ENCODE measurements at regions not wholly inside any gene's neighbourhood (a gene's known extent, or its start where the extent isn't known, plus 50 kb on each side); places are given as distances from the start of the nearest gene placed in this dataset.
"Not testable (repeated sequence)": the region's sequence is repeated elsewhere in the genome, so short reads cannot be mapped to it uniquely, and the experiment has no call there.

DNA sequence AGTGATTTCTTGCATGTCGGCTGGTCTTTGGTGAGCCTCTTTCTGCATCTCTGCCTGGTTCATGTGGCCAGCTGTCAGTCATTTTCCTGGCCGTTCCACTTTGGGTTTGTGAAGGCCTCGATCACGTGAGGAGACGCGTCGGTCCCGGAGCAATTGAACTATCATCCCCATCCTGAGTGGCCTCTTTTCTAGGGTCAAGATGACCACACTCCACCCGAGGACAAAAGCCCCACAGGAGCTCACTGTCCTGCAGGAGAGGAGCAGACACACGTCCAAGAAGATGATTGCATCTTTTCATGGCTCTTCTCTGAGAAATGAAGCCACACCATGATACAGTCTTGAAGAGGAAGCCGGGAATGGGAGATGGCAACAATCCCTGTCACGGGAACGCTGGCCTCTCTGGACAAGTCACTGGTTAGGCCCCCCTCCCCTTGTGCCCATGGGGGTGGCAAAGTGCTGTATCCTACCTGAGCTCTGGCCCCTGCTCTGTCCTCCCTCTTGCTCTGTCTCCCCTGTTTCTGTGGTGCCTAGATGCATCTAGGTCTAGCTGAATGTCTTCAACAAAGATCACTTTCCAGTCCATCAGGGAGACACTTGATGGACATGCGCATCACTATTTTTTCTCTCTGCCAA is 291.4 kb upstream of the ZNF337 start:
- not testable (repeated sequence) for H3K4me1 ChIP-seq (ENCODE audit: control insufficient read depth in 1 of 2, insufficient read depth in 2 of 2, low read length in 2 of 2); H2BK12ac ChIP-seq (ENCODE audit: low read length); H3K18ac ChIP-seq (ENCODE audit: low read length); H3K27ac ChIP-seq (ENCODE audit: low read depth, low read length); H3K79me2 ChIP-seq (ENCODE audit: control insufficient read depth, insufficient read depth, low read length, poor library complexity); H3K14ac ChIP-seq (ENCODE audit: low read length); H3K4ac ChIP-seq (ENCODE audit: low read depth, low read length); H3K9ac ChIP-seq (ENCODE audit: low read length); H3K79me1 ChIP-seq (ENCODE audit: low read length); H2AFZ ChIP-seq (ENCODE audit: insufficient read depth, low read length, poor library complexity); H2AK5ac ChIP-seq (ENCODE audit: low read length); H3K23ac ChIP-seq (ENCODE audit: low read length); H3K36me3 ChIP-seq (ENCODE audit: control insufficient read depth in 1 of 2, insufficient read depth in 2 of 2, low read length in 2 of 2); H2BK120ac ChIP-seq (ENCODE audit: insufficient read depth, low read length, poor library complexity); H4K91ac ChIP-seq (ENCODE audit: low read depth, low read length); DNase-seq; H2BK5ac ChIP-seq (ENCODE audit: low read depth, low read length, poor library complexity); H4K12ac ChIP-seq (ENCODE audit: low read depth, low read length); H3K4me3 ChIP-seq (ENCODE audit: low read depth, low read length); H4K8ac ChIP-seq (ENCODE audit: low read depth, low read length); H3K27me3 ChIP-seq (ENCODE audit: insufficient read depth, low read length); H3K9me3 ChIP-seq (ENCODE audit: insufficient read depth, low read depth, low read length); H3K4me2 ChIP-seq (ENCODE audit: low read length)
- WGBS (ENCODE audit: extremely low coverage, insufficient coverage, insufficient read length), result no CpG with 5 or more reads among the region's 14 CpGs

DNA sequence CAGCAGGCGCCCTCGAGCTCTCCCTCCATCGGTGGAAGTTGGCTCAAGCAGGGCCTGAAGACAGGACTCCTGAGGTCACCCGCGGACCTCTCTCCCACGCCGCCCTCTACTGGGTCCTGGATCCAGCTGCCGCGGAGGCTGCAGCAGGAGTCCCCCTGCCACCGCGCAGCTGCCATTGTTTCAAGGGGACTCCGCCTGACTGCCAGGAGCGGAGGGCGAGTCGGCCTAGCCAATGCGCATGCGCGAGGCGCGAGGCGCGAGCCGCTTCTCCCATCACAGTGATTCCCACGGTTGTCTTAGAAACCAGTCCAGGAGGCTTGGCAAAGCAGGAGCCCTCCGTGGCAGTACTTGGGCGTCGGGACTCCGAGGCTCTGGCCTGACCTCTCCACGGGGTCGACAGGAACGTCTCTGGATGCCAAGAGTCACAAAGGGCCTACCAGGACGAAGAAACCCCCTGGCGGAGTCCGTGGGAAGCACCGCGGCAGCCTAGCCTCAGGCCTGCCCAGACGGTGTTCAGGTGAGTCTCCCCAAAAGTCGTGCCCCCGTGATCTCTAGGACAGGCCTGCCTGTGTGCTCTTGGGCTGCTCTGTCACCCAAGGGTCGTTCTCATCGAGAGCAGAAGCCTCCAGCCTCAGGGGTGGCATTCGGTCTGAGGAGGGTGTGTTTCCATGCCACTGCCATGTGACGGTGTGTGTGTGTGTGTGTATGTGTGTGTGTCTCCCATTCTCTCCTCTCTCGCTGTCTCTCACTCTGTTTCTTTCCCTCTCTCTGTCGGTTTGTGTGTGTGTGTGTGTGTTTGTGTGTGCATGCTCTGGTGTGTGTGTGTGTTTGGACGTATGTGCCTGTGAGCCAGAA is 290.6 kb upstream of the ZNF337 start:
- Histone ChIP-seq H3K79me2 (ENCODE audit: control insufficient read depth, insufficient read depth, low read length, poor library complexity) (no peaks in the 10 kb centered on the region), H3K27ac (ENCODE audit: low read depth, low read length) (no peak overlapping the region), H3K27me3 (ENCODE audit: insufficient read depth, low read length) (peaks cover 1% of the 10 kb centered on the region), H3K23ac (ENCODE audit: low read length) (no peak overlapping the region), H2BK5ac (ENCODE audit: low read depth, low read length, poor library complexity) (no peak overlapping the region), H3K18ac (ENCODE audit: low read length) (no peak overlapping the region), H3K9me3 (ENCODE audit: insufficient read depth, low read depth, low read length) (peaks cover 4% of the 10 kb centered on the region), H2BK120ac (ENCODE audit: insufficient read depth, low read length, poor library complexity) (no peak overlapping the region), H4K8ac (ENCODE audit: low read depth, low read length) (no peak overlapping the region), H3K14ac (ENCODE audit: low read length) (no peak overlapping the region), H3K4me3 (ENCODE audit: low read depth, low read length) (no peak overlapping the region), H4K12ac (ENCODE audit: low read depth, low read length) (no peak overlapping the region), H2BK12ac (ENCODE audit: low read length) (no peak overlapping the region), H3K36me3 (ENCODE audit: control insufficient read depth in 1 of 2, insufficient read depth in 2 of 2, low read length in 2 of 2) (no peaks in the 10 kb centered on the region), H3K79me1 (ENCODE audit: low read length) (no peaks in the 10 kb centered on the region), H3K4me1 (ENCODE audit: control insufficient read depth in 1 of 2, insufficient read depth in 2 of 2, low read length in 2 of 2) (no peaks in the 10 kb centered on the region), H3K4me2 (ENCODE audit: low read length) (peak overlapping the region; percentile 20), H3K4ac (ENCODE audit: low read depth, low read length) (no peak overlapping the region), H4K91ac (ENCODE audit: low read depth, low read length) (no peak overlapping the region), H2AFZ (ENCODE audit: insufficient read depth, low read length, poor library complexity) (no peak overlapping the region), H2AK5ac (ENCODE audit: low read length) (no peak overlapping the region), H3K9ac (ENCODE audit: low read length) (no peak overlapping the region)
- DNase-seq, result peak in 1 of 2 donors; percentile 53
- no CpG with 5 or more reads among the region's 46 CpGs for WGBS (ENCODE audit: extremely low coverage, insufficient coverage, insufficient read length)

DNA sequence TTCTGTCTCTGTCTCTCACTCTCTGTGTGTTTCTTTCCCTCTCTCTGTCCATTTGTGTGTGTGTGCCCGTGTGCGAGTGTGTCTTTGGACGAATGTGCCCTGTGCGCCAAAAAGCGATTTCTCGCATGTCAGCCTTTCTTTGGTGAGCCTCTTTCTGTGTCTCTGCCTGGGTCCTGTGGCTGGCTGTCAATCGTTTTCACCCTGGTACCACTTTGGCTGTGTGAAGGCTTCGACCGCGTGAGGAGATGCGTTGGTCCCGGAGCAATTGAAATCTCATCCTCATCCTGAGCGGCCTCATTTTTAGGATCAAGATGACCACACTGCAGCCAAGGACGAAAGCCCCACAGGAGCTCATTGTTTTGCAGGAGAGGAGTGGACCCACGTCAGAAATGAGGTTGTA is 288.9 kb upstream of the ZNF337 start:
- H4K91ac ChIP-seq (ENCODE audit: low read depth, low read length), result no peak overlapping the region
- no peak overlapping the region for H3K14ac ChIP-seq (ENCODE audit: low read length)
- H4K12ac ChIP-seq (ENCODE audit: low read depth, low read length), result no peak overlapping the region
- H3K27ac ChIP-seq (ENCODE audit: low read depth, low read length), result no peak overlapping the region
- no peaks in the 10 kb centered on the region for H3K36me3 ChIP-seq (ENCODE audit: control insufficient read depth in 1 of 2, insufficient read depth in 2 of 2, low read length in 2 of 2)
- no peak overlapping the region for H2BK12ac ChIP-seq (ENCODE audit: low read length)
- no peak overlapping the region for H3K4me3 ChIP-seq (ENCODE audit: low read depth, low read length)
- H3K79me1 ChIP-seq (ENCODE audit: low read length), result no peaks in the 10 kb centered on the region
- no peaks in the 10 kb centered on the region for H3K4me1 ChIP-seq (ENCODE audit: control insufficient read depth in 1 of 2, insufficient read depth in 2 of 2, low read length in 2 of 2)
- no peak overlapping the region for H3K9ac ChIP-seq (ENCODE audit: low read length)
- H2AK5ac ChIP-seq (ENCODE audit: low read length), result no peak overlapping the region
- no peak overlapping the region for H3K18ac ChIP-seq (ENCODE audit: low read length)
- no peaks in the 10 kb centered on the region for H3K27me3 ChIP-seq (ENCODE audit: insufficient read depth, low read length)
- H3K23ac ChIP-seq (ENCODE audit: low read length), result no peak overlapping the region
- H3K79me2 ChIP-seq (ENCODE audit: control insufficient read depth, insufficient read depth, low read length, poor library complexity), result no peaks in the 10 kb centered on the region
- DNase-seq, result no peak
- H2BK5ac ChIP-seq (ENCODE audit: low read depth, low read length, poor library complexity), result no peak overlapping the region
- no peak overlapping the region for H2BK120ac ChIP-seq (ENCODE audit: insufficient read depth, low read length, poor library complexity)
- H4K8ac ChIP-seq (ENCODE audit: low read depth, low read length), result no peak overlapping the region
- H3K9me3 ChIP-seq (ENCODE audit: insufficient read depth, low read depth, low read length), result peaks cover 4% of the 10 kb centered on the region
- H3K4ac ChIP-seq (ENCODE audit: low read depth, low read length), result no peak overlapping the region
- H2AFZ ChIP-seq (ENCODE audit: insufficient read depth, low read length, poor library complexity), result no peak overlapping the region
- no peak overlapping the region for H3K4me2 ChIP-seq (ENCODE audit: low read length)
- WGBS (ENCODE audit: extremely low coverage, insufficient coverage, insufficient read length), result no CpG with 5 or more reads among the region's 15 CpGs

DNA sequence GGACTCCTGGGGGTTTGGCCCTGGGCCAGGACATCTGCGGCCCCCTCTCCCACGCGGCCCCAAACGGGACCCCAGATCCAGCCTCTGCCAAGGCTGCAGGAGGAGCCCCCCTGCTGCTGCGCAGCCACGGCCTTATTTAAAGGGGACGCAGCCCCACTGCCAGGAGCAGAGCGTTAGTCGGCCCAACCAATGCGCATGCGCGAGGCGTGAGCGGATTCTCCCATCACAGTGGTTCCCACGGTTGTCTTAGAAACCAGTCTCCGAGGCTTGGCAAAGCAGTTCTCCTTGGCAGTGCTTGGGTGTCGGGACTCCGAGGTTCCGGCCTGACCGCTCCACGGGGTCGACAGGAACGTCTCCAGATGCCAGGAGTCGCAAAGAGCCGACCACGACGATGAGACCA is 288.3 kb upstream of the ZNF337 start:
- Histone ChIP-seq H3K4me2 (ENCODE audit: low read length) (no peak overlapping the region), H3K23ac (ENCODE audit: low read length) (no peak overlapping the region), H2AK5ac (ENCODE audit: low read length) (no peak overlapping the region), H4K8ac (ENCODE audit: low read depth, low read length) (no peak overlapping the region), H4K91ac (ENCODE audit: low read depth, low read length) (no peak overlapping the region), H3K79me2 (ENCODE audit: control insufficient read depth, insufficient read depth, low read length, poor library complexity) (no peaks in the 10 kb centered on the region), H3K18ac (ENCODE audit: low read length) (no peak overlapping the region), H2BK12ac (ENCODE audit: low read length) (no peak overlapping the region), H2BK5ac (ENCODE audit: low read depth, low read length, poor library complexity) (no peak overlapping the region), H3K9ac (ENCODE audit: low read length) (no peak overlapping the region), H3K4me3 (ENCODE audit: low read depth, low read length) (no peak overlapping the region), H4K12ac (ENCODE audit: low read depth, low read length) (no peak overlapping the region), H3K27ac (ENCODE audit: low read depth, low read length) (no peak overlapping the region), H2BK120ac (ENCODE audit: insufficient read depth, low read length, poor library complexity) (no peak overlapping the region), H3K14ac (ENCODE audit: low read length) (no peak overlapping the region), H3K9me3 (ENCODE audit: insufficient read depth, low read depth, low read length) (peaks cover 4% of the 10 kb centered on the region), H3K36me3 (ENCODE audit: control insufficient read depth in 1 of 2, insufficient read depth in 2 of 2, low read length in 2 of 2) (no peaks in the 10 kb centered on the region), H3K79me1 (ENCODE audit: low read length) (no peaks in the 10 kb centered on the region), H3K4ac (ENCODE audit: low read depth, low read length) (no peak overlapping the region), H3K27me3 (ENCODE audit: insufficient read depth, low read length) (no peaks in the 10 kb centered on the region), H3K4me1 (ENCODE audit: control insufficient read depth in 1 of 2, insufficient read depth in 2 of 2, low read length in 2 of 2) (no peaks in the 10 kb centered on the region), H2AFZ (ENCODE audit: insufficient read depth, low read length, poor library complexity) (no peak overlapping the region)
- WGBS (ENCODE audit: extremely low coverage, insufficient coverage, insufficient read length), result no CpG with 5 or more reads among the region's 27 CpGs
- DNase-seq, result peak; percentile 16 to 55
